ENCODE measurements at regions not wholly inside any gene's neighbourhood (a gene's known extent, or its start where the extent isn't known, plus 50 kb on each side); places are given as distances from the start of the nearest gene placed in this dataset.

DNA sequence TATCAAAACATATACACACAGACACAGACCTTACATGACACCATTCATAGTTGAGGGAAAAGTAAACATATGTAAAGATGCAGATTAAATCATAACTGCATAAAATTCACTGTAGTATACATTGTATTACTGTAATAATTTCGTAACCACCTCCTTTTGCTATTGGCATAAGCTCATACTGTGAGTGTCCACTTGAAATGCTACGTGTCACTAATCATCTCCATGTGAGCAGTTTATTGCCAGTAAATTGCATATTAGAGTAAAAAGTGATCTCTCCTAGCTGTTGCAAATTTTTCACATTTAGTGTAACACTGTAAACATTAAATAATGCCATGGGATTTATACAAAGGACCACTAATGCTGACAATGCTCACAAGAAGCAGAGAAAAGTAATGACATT, 256.7 kb upstream of the GNPDA2 start:
- H3K9ac ChIP-seq (ENCODE audit: insufficient read depth, low read depth, low read length): no peak overlapping the region
- BruUV-seq (replicated peaks): no TSS peak
- in situ Hi-C loops (cut with HindIII; ENCODE audit: extremely low pct_ligation_motif_present, low pct_unique_long_range_greater_than_20kb): no loop called here
- H3K4me1 ChIP-seq (ENCODE audit: insufficient read depth, low read length): no peaks in the 10 kb centered on the region
- H2AFZ ChIP-seq (ENCODE audit: low read length): no peak overlapping the region
- no peaks in the 10 kb centered on the region for H3K79me2 ChIP-seq (ENCODE audit: insufficient read depth, low read length)
- TF ChIP-seq, protein P1, sequence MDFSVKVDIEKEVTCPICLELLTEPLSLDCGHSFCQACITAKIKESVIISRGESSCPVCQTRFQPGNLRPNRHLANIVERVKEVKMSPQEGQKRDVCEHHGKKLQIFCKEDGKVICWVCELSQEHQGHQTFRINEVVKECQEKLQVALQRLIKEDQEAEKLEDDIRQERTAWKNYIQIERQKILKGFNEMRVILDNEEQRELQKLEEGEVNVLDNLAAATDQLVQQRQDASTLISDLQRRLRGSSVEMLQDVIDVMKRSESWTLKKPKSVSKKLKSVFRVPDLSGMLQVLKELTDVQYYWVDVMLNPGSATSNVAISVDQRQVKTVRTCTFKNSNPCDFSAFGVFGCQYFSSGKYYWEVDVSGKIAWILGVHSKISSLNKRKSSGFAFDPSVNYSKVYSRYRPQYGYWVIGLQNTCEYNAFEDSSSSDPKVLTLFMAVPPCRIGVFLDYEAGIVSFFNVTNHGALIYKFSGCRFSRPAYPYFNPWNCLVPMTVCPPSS (IDR thresholded peaks at IDR 0.05): no peak
- TF ChIP-seq ZNF674 (CRISPR knock-in tag; IDR thresholded peaks at IDR 0.05; ENCODE audit: low read depth) (no peak), RXRB (CRISPR knock-in tag; IDR thresholded peaks at IDR 0.05; ENCODE audit: borderline replicate concordance) (no peak), ZNF772 (CRISPR knock-in tag; IDR thresholded peaks at IDR 0.05) (no peak), ZNF839 (CRISPR knock-in tag; IDR thresholded peaks at IDR 0.05; ENCODE audit: borderline replicate concordance) (no peak), ZNF75D (CRISPR knock-in tag; IDR thresholded peaks at IDR 0.05; ENCODE audit: borderline replicate concordance) (no peak), ZBTB3 (CRISPR knock-in tag; IDR thresholded peaks at IDR 0.05; ENCODE audit: borderline replicate concordance, low read depth) (no peak), NAIF1 (CRISPR knock-in tag; IDR thresholded peaks at IDR 0.05; ENCODE audit: borderline replicate concordance) (no peak), THAP11 (CRISPR knock-in tag; IDR thresholded peaks at IDR 0.05) (no peak), NFIB (CRISPR knock-in tag; IDR thresholded peaks at IDR 0.05; ENCODE audit: borderline replicate concordance) (no peak), NFKBIZ (CRISPR knock-in tag; IDR thresholded peaks at IDR 0.05) (no peak), ZNF703 (CRISPR knock-in tag; IDR thresholded peaks at IDR 0.05; ENCODE audit: borderline replicate concordance) (no peak), ATF7-NPFF (CRISPR knock-in tag; IDR thresholded peaks at IDR 0.05; ENCODE audit: low read depth) (no peak), NKX3-1 (CRISPR knock-in tag; IDR thresholded peaks at IDR 0.05) (no peak), ARNT2 (CRISPR knock-in tag; IDR thresholded peaks at IDR 0.05; ENCODE audit: low read depth) (no peak)
- TF ChIP-seq, protein P2, sequence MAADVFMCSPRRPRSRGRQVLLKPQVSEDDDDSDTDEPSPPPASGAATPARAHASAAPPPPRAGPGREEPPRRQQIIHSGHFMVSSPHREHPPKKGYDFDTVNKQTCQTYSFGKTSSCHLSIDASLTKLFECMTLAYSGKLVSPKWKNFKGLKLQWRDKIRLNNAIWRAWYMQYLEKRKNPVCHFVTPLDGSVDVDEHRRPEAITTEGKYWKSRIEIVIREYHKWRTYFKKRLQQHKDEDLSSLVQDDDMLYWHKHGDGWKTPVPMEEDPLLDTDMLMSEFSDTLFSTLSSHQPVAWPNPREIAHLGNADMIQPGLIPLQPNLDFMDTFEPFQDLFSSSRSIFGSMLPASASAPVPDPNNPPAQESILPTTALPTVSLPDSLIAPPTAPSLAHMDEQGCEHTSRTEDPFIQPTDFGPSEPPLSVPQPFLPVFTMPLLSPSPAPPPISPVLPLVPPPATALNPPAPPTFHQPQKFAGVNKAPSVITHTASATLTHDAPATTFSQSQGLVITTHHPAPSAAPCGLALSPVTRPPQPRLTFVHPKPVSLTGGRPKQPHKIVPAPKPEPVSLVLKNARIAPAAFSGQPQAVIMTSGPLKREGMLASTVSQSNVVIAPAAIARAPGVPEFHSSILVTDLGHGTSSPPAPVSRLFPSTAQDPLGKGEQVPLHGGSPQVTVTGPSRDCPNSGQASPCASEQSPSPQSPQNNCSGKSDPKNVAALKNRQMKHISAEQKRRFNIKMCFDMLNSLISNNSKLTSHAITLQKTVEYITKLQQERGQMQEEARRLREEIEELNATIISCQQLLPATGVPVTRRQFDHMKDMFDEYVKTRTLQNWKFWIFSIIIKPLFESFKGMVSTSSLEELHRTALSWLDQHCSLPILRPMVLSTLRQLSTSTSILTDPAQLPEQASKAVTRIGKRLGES (CRISPR knock-in tag; IDR thresholded peaks at IDR 0.05; ENCODE audit: borderline replicate concordance): no peak
- TF ChIP-seq, protein P3, sequence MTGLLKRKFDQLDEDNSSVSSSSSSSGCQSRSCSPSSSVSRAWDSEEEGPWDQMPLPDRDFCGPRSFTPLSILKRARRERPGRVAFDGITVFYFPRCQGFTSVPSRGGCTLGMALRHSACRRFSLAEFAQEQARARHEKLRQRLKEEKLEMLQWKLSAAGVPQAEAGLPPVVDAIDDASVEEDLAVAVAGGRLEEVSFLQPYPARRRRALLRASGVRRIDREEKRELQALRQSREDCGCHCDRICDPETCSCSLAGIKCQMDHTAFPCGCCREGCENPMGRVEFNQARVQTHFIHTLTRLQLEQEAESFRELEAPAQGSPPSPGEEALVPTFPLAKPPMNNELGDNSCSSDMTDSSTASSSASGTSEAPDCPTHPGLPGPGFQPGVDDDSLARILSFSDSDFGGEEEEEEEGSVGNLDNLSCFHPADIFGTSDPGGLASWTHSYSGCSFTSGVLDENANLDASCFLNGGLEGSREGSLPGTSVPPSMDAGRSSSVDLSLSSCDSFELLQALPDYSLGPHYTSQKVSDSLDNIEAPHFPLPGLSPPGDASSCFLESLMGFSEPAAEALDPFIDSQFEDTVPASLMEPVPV (CRISPR knock-in tag; IDR thresholded peaks at IDR 0.05): no peak
- TF ChIP-seq, protein P4, sequence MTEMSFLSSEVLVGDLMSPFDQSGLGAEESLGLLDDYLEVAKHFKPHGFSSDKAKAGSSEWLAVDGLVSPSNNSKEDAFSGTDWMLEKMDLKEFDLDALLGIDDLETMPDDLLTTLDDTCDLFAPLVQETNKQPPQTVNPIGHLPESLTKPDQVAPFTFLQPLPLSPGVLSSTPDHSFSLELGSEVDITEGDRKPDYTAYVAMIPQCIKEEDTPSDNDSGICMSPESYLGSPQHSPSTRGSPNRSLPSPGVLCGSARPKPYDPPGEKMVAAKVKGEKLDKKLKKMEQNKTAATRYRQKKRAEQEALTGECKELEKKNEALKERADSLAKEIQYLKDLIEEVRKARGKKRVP (CRISPR knock-in tag; IDR thresholded peaks at IDR 0.05): no peak
- WGBS (ENCODE audit: low lambda C conversion rate): 7% methylated on average over 2 of the region's 2 CpGs
- no peaks in the 10 kb centered on the region for H3K36me3 ChIP-seq (replicated peaks in 1 of 2; ENCODE audit: control insufficient read depth in 1 of 2, insufficient read depth in 2 of 2, low read length in 2 of 2)
- ChIA-PET CTCF (ENCODE audit: low intra/inter-chr PET ratio, low total read pairs) (no interaction called here), POLR2A (no interaction called here)
- no peak for DNase-seq (ENCODE audit: low spot score)
- H3K4me3 ChIP-seq (replicated peaks in 1 of 3; ENCODE audit: insufficient read depth in 1 of 3, low read depth in 2 of 3, low read length in 3 of 3): no peak overlapping the region
- H3K27me3 ChIP-seq (ENCODE audit: control insufficient read depth in 1 of 2, insufficient read depth in 2 of 2, low read length in 2 of 2): no peaks in the 10 kb centered on the region
- no peak overlapping the region for H3K4me2 ChIP-seq (ENCODE audit: low read depth, low read length)
- peaks cover 68% of the 10 kb centered on the region for H3K9me3 ChIP-seq (ENCODE audit: low read length)
- no peak for FAIRE-seq
- intact Hi-C loops (cut with micrococcal nuclease; ENCODE audit: unreplicated experiment): no loop called here
- no peak overlapping the region for H3K27ac ChIP-seq (ENCODE audit: extremely low read length, insufficient read depth, low read length)
- H4K20me1 ChIP-seq (ENCODE audit: insufficient read depth, low read length): no peaks in the 10 kb centered on the region
- ATAC-seq: no peak

All from HepG2 (cell line).